Loucy (cell line): ENCODE measurements at regions not wholly inside any gene's neighbourhood (a gene's known extent, or its start where the extent isn't known, plus 50 kb on each side); places are given as distances from the start of the nearest gene placed in this dataset.

Source experiments
- H2AFZ ChIP-seq: fragments of 200-600 bp; sonication (generic); 2 replicates; pipeline ENCODE4 v1.6.0; 2016; ENCODE audit warnings: antibody characterized with exemption, mild to moderate bottlenecking, low read length, moderate library complexity
- H3F3A ChIP-seq: fragments of 200-600 bp; 2 replicates; pipeline ENCODE4 v1.6.0; 2016; ENCODE audit warnings: antibody characterized with exemption, low read depth, mild to moderate bottlenecking
- H3K27me3 ChIP-seq: fragments of 200-600 bp; sonication (generic); 2 replicates; pipeline ENCODE4 v1.6.1; 2014; ENCODE audit warnings: low read length, mild to moderate bottlenecking; ENCODE audit not compliant: insufficient read depth, poor library complexity, severe bottlenecking
- H3K36me3 ChIP-seq: fragments of 200-600 bp; sonication (generic); 2 replicates; pipeline ENCODE4 v1.6.1; 2016; ENCODE audit warnings: low read length; ENCODE audit not compliant: insufficient read depth
- H3K4me1 ChIP-seq: fragments of 200-600 bp; sonication (generic); 2 replicates; pipeline ENCODE4 v1.5.1; 2014; ENCODE audit warnings: low read length, mild to moderate bottlenecking; ENCODE audit not compliant: insufficient read depth, poor library complexity, severe bottlenecking
- H3K4me2 ChIP-seq: fragments of 200-600 bp; sonication (generic); 2 replicates; pipeline ENCODE4 v1.6.0; 2014; ENCODE audit warnings: antibody characterized with exemption, low read length, low read depth, mild to moderate bottlenecking; ENCODE audit not compliant: poor library complexity, severe bottlenecking
- H3K4me3 ChIP-seq: fragments of 200-600 bp; sonication (generic); 2 replicates; pipeline ENCODE4 v1.5.1; 2014; ENCODE audit warnings: low read length, mild to moderate bottlenecking, mixed read lengths; ENCODE audit not compliant: poor library complexity, severe bottlenecking
- H3K79me2 ChIP-seq: fragments of 200-600 bp; sonication (generic); 2 replicates; pipeline ENCODE4 v1.6.1; 2014; ENCODE audit warnings: low read length; ENCODE audit not compliant: insufficient read depth
- H3K9ac ChIP-seq: fragments of 200-600 bp; sonication (generic); 2 replicates; pipeline ENCODE4 v1.6.0; 2014; ENCODE audit warnings: mild to moderate bottlenecking, low read depth, low read length, moderate library complexity; ENCODE audit not compliant: poor library complexity, severe bottlenecking
- H3K9me2 ChIP-seq: fragments of 200-600 bp; sonication (generic); replicated peaks from 2 replicates; pipeline ENCODE4 v1.6.1; 2016; ENCODE audit warnings: low read depth, low read length, mixed read lengths
- H3K9me3 ChIP-seq: fragments of 200-600 bp; sonication (generic); 2 replicates; pipeline ENCODE4 v1.6.1; 2014; ENCODE audit warnings: mild to moderate bottlenecking, antibody characterized with exemption, low read length, low read depth; ENCODE audit not compliant: insufficient read depth
- H4K20me1 ChIP-seq: fragments of 200-600 bp; sonication (generic); 2 replicates; pipeline ENCODE4 v1.6.0; 2014; ENCODE audit warnings: antibody characterized with exemption, low read length, mild to moderate bottlenecking; ENCODE audit not compliant: insufficient read depth, poor library complexity, severe bottlenecking
- CTCF ChIP-seq: fragments of 200-600 bp; sonication (generic); conservative IDR thresholded peaks from 2 replicates; pipeline ENCODE4 v1.5.1; 2014; ENCODE audit warnings: mild to moderate bottlenecking, antibody characterized with exemption, low read length
- EZH2phosphoT487 ChIP-seq: fragments of 200-600 bp; IDR thresholded peaks from 2 replicates; pipeline ENCODE4 v1.6.1; 2018; ENCODE audit warnings: antibody characterized with exemption, mild to moderate bottlenecking, moderate library complexity, borderline replicate concordance

GRCh38 chr3:69460034-69460433 lies 74.1 kb upstream of the FRMD4B start:
- TF ChIP-seq CTCF (no peak), EZH2phosphoT487 (no peak)
- Histone ChIP-seq H3K9me2 (no peaks in the 10 kb centered on the region), H3F3A (no peaks in the 10 kb centered on the region), H3K27me3 (no peaks in the 10 kb centered on the region), H3K4me1 (no peaks in the 10 kb centered on the region), H3K9ac (no peak overlapping the region), H3K79me2 (no peaks in the 10 kb centered on the region), H3K9me3 (no peaks in the 10 kb centered on the region), H3K4me2 (no peak overlapping the region), H4K20me1 (no peaks in the 10 kb centered on the region), H3K4me3 (no peak overlapping the region), H2AFZ (no peak overlapping the region), H3K36me3 (no peaks in the 10 kb centered on the region)

GRCh38 chr3:69458803-69459365 lies 73.0 kb upstream of the FRMD4B start:
- Histone ChIP-seq H3K4me2 (no peak overlapping the region), H3K9me3 (no peaks in the 10 kb centered on the region), H2AFZ (no peak overlapping the region), H3K9me2 (no peaks in the 10 kb centered on the region), H3K9ac (no peak overlapping the region), H3K4me1 (no peaks in the 10 kb centered on the region), H4K20me1 (no peaks in the 10 kb centered on the region), H3K36me3 (no peaks in the 10 kb centered on the region), H3K4me3 (no peak overlapping the region), H3K27me3 (no peaks in the 10 kb centered on the region), H3K79me2 (no peaks in the 10 kb centered on the region), H3F3A (no peaks in the 10 kb centered on the region)
- no peak for TF ChIP-seq EZH2phosphoT487
- no peak for TF ChIP-seq CTCF

GRCh38 chr3:69456631-69457030 lies 70.7 kb upstream of the FRMD4B start:
- Histone ChIP-seq H3K36me3 (no peaks in the 10 kb centered on the region), H3K4me1 (no peaks in the 10 kb centered on the region), H3K4me2 (no peak overlapping the region), H3K4me3 (no peak overlapping the region), H2AFZ (no peak overlapping the region), H3K9me3 (no peaks in the 10 kb centered on the region), H3F3A (no peaks in the 10 kb centered on the region), H3K9me2 (no peaks in the 10 kb centered on the region), H4K20me1 (no peaks in the 10 kb centered on the region), H3K9ac (no peak overlapping the region), H3K79me2 (no peaks in the 10 kb centered on the region), H3K27me3 (no peaks in the 10 kb centered on the region)
- TF ChIP-seq CTCF (no peak), EZH2phosphoT487 (no peak)
